PC-3 (cell line): ENCODE measurements at regions not wholly inside any gene's neighbourhood (a gene's known extent, or its start where the extent isn't known, plus 50 kb on each side); places are given as distances from the start of the nearest gene placed in this dataset.

Experiments used
- ATAC-seq: fragments of 200-7000 bp; cut with Tn5 transposase; 2 replicates; pipeline ENCODE4 v1.9.1; 2020; ENCODE audit warnings: mild to moderate bottlenecking, moderate library complexity
- BruUV-seq: library from RNA; stranded (reverse); fragments of 400-500 nt; replicated peaks from 2 replicates; lab custom pipeline; 2021; lab: Mats Ljungman, UMichigan
- CTCF ChIA-PET: fragments of 300-600 bp; sonication (Branson Sonifier 250); formaldehyde crosslinking; loops from one replicate; lab custom pipeline; 2022; ENCODE audit warnings: antibody characterized with exemption; lab: Charles Lee
- POLR2A ChIA-PET: fragments of 300-600 bp; sonication (Branson Sonifier 250); formaldehyde crosslinking; loops from one replicate; lab custom pipeline; 2022; ENCODE audit warnings: antibody characterized with exemption; ENCODE audit not compliant: unreplicated experiment; lab: Charles Lee
- DNase-seq: peaks from one replicate; pipeline ENCODE4 v3.0.0-alpha.2; 2015
- H2AFZ ChIP-seq: fragments of 300-600 bp; sonication (generic); 2 replicates; pipeline ENCODE4 v1.6.0; 2016; ENCODE audit warnings: antibody characterized with exemption, low read length
- H3F3A ChIP-seq: fragments of 300-600 bp; sonication (generic); one replicate; pipeline ENCODE4 v1.6.0; 2017; ENCODE audit warnings: antibody characterized with exemption, low read length, control low read depth, mild to moderate bottlenecking; ENCODE audit not compliant: unreplicated experiment
- H3K27ac ChIP-seq: fragments of 300-600 bp; sonication (generic); 2 replicates; pipeline ENCODE4 v1.5.1; 2016; ENCODE audit warnings: mild to moderate bottlenecking, low read length
- H3K27me3 ChIP-seq: fragments of 300-600 bp; sonication (generic); 2 replicates; pipeline ENCODE4 v1.6.1; 2016; ENCODE audit warnings: low read length, mixed read lengths
- H3K36me3 ChIP-seq: fragments of 300-600 bp; sonication (generic); 2 replicates; pipeline ENCODE4 v1.6.1; 2016; ENCODE audit warnings: low read depth, mixed run types, low read length, mixed read lengths
- H3K4me1 ChIP-seq: fragments of 300-600 bp; sonication (generic); 2 replicates; pipeline ENCODE4 v1.5.1; 2016; ENCODE audit warnings: low read length; ENCODE audit not compliant: insufficient read depth
- H3K4me2 ChIP-seq: fragments of 300-600 bp; sonication (generic); 2 replicates; pipeline ENCODE4 v1.6.0; 2016; ENCODE audit warnings: low read length
- H3K4me3 ChIP-seq: fragments of 300-600 bp; sonication (generic); 2 replicates; pipeline ENCODE4 v1.5.1; 2016; ENCODE audit warnings: mild to moderate bottlenecking, low read length, mixed read lengths
- H3K79me2 ChIP-seq: fragments of 300-600 bp; sonication (generic); 2 replicates; pipeline ENCODE4 v1.6.1; 2017; ENCODE audit warnings: low read length, mixed read lengths
- H3K9ac ChIP-seq: fragments of 300-600 bp; sonication (generic); 2 replicates; pipeline ENCODE4 v1.6.0; 2016; ENCODE audit warnings: mild to moderate bottlenecking, low read length
- H3K9me2 ChIP-seq: fragments of 300-600 bp; sonication (generic); replicated peaks from 2 replicates; pipeline ENCODE4 v1.6.1; 2016; ENCODE audit warnings: mixed run types, low read length, mixed read lengths
- H3K9me3 ChIP-seq: fragments of 300-600 bp; sonication (generic); 2 replicates; pipeline ENCODE4 v1.6.1; 2016; ENCODE audit warnings: low read length, mixed read lengths
- H4K20me1 ChIP-seq: fragments of 300-600 bp; sonication (generic); 2 replicates; pipeline ENCODE4 v1.6.1; 2016; ENCODE audit warnings: low read length, mixed read lengths
- EZH2 ChIP-seq: fragments of 300-600 bp; sonication (generic); IDR thresholded peaks from one replicate; pipeline ENCODE4 v1.6.1; 2017; ENCODE audit warnings: antibody characterized with exemption, mild to moderate bottlenecking, low read length; ENCODE audit not compliant: unreplicated experiment
- EZH2phosphoT487 ChIP-seq: fragments of 300-600 bp; sonication (generic); IDR thresholded peaks from 2 replicates; pipeline ENCODE4 v1.6.1; 2018; ENCODE audit warnings: mild to moderate bottlenecking, antibody characterized with exemption, low read length, borderline replicate concordance
- intact Hi-C: fragments of 100-400 bp; cut with micrococcal nuclease; formaldehyde crosslinking; loops from 2 replicates; pipeline ENCODE4 v1.9.0; 2023
- TF ChIP-seq, protein P1 (sequence below): fragments of 300-600 bp; sonication (generic); conservative IDR thresholded peaks from 2 replicates; pipeline ENCODE4 v1.5.1; 2017; ENCODE audit warnings: antibody characterized with exemption, low read depth, mild to moderate bottlenecking, low read length

DNA sequence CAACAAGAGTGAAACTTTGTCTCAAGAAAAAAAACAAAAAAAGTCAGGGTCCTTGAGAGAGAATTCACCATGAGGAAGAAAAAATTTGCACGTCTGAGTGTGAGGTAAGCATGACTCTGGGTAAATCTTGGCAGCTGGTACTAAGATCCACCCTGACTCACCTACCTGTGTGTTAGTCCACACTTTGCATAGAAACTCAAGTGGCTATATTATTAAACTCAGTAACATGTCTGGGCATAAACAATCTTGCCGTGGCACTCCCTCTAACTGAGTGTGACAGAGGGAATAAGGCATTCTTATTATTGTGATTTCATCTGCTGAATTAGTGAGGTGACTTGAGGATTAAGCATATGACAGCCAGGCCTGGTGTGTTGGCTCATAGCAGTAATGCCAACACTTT is 259.4 kb upstream of the VLDLR start:
- no peak overlapping the region for H3K4me3 ChIP-seq
- BruUV-seq = no TSS peak
- no peaks in the 10 kb centered on the region for H3F3A ChIP-seq
- no peaks in the 10 kb centered on the region for H3K9me2 ChIP-seq
- TF ChIP-seq, protein P1, sequence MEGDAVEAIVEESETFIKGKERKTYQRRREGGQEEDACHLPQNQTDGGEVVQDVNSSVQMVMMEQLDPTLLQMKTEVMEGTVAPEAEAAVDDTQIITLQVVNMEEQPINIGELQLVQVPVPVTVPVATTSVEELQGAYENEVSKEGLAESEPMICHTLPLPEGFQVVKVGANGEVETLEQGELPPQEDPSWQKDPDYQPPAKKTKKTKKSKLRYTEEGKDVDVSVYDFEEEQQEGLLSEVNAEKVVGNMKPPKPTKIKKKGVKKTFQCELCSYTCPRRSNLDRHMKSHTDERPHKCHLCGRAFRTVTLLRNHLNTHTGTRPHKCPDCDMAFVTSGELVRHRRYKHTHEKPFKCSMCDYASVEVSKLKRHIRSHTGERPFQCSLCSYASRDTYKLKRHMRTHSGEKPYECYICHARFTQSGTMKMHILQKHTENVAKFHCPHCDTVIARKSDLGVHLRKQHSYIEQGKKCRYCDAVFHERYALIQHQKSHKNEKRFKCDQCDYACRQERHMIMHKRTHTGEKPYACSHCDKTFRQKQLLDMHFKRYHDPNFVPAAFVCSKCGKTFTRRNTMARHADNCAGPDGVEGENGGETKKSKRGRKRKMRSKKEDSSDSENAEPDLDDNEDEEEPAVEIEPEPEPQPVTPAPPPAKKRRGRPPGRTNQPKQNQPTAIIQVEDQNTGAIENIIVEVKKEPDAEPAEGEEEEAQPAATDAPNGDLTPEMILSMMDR = no peak
- TF ChIP-seq EZH2 (no peak), EZH2phosphoT487 (no peak)
- no peak for ATAC-seq
- no peak overlapping the region for H3K4me2 ChIP-seq
- intact Hi-C loops = no loop called here
- CTCF ChIA-PET = no interaction called here
- H3K79me2 ChIP-seq = no peaks in the 10 kb centered on the region
- no peak overlapping the region for H3K27ac ChIP-seq
- no peak overlapping the region for H3K9ac ChIP-seq
- 0 out of 2 replicates have a peak, but pooled peaks cover 16% of the 10 kb centered on the region for H3K27me3 ChIP-seq
- no peaks in the 10 kb centered on the region for H3K9me3 ChIP-seq
- DNase-seq = peak; percentile 24
- H4K20me1 ChIP-seq = no peaks in the 10 kb centered on the region
- H2AFZ ChIP-seq = no peak overlapping the region
- H3K4me1 ChIP-seq = no peaks in the 10 kb centered on the region
- POLR2A ChIA-PET = no interaction called here
- H3K36me3 ChIP-seq = no peaks in the 10 kb centered on the region

DNA sequence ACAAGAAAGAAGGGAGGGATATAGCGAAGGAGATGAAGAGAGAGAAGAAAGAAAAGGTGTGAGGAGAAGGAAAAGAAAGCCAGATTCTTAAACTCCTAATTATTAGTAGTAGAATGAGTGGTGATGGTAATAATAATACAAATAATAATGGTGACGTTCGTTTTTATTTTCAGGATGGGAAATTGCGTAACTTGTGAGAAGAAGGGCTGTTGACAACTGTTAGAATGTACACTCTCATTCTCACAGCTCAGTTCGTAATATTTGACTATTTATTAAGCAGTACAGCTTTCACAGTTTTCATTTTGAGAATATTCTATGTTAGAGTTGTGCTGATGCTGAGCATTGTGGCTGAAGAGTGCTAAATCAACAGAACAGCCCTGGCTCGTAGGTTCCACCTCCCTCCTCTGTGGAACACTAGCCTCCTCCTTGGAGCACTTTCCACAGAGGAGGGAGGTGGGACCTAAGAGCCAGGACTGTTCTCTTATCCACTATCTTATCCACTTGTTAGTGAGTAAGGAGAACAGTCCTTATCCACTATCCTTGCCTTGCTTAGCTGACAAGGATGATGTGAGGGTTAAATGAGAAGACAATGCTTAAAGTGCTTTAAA is 258.3 kb upstream of the VLDLR start:
- H3K4me2 ChIP-seq = no peak overlapping the region
- ChIA-PET CTCF (no interaction called here), POLR2A (no interaction called here)
- no peaks in the 10 kb centered on the region for H3K9me3 ChIP-seq
- DNase-seq (no peak), ATAC-seq (no peak)
- TF ChIP-seq EZH2phosphoT487 = no peak
- no peaks in the 10 kb centered on the region for H3K9me2 ChIP-seq
- H3K4me1 ChIP-seq = no peaks in the 10 kb centered on the region
- no peaks in the 10 kb centered on the region for H4K20me1 ChIP-seq
- no peak overlapping the region for H3K27ac ChIP-seq
- H3F3A ChIP-seq = no peaks in the 10 kb centered on the region
- H3K79me2 ChIP-seq = no peaks in the 10 kb centered on the region
- no peak overlapping the region for H3K4me3 ChIP-seq
- intact Hi-C loops = no loop called here
- H3K36me3 ChIP-seq = no peaks in the 10 kb centered on the region
- no peak overlapping the region for H2AFZ ChIP-seq
- BruUV-seq = no TSS peak
- H3K27me3 ChIP-seq = 0 out of 2 replicates have a peak, but pooled peaks cover 10% of the 10 kb centered on the region
- no peak overlapping the region for H3K9ac ChIP-seq

GRCh38 chr9:2363781-2364180 is 257.8 kb upstream of the VLDLR start:
- H3K79me2 ChIP-seq = no peaks in the 10 kb centered on the region
- no peak overlapping the region for H3K9ac ChIP-seq
- H2AFZ ChIP-seq = no peak overlapping the region
- 0 out of 2 replicates have a peak, but pooled peaks cover 10% of the 10 kb centered on the region for H3K27me3 ChIP-seq
- H3K4me1 ChIP-seq = no peaks in the 10 kb centered on the region
- BruUV-seq = no TSS peak
- H3K4me2 ChIP-seq = no peak overlapping the region
- no peaks in the 10 kb centered on the region for H3K9me3 ChIP-seq
- no peaks in the 10 kb centered on the region for H4K20me1 ChIP-seq
- TF ChIP-seq, protein P1 = no peak
- TF ChIP-seq EZH2phosphoT487 (no peak), EZH2 (no peak)
- H3K4me3 ChIP-seq = no peak overlapping the region
- no peak for DNase-seq
- POLR2A ChIA-PET = no interaction called here
- CTCF ChIA-PET = no interaction called here
- no peaks in the 10 kb centered on the region for H3K36me3 ChIP-seq
- ATAC-seq = no peak
- intact Hi-C loops = no loop called here
- no peaks in the 10 kb centered on the region for H3F3A ChIP-seq
- H3K27ac ChIP-seq = no peak overlapping the region
- H3K9me2 ChIP-seq = no peaks in the 10 kb centered on the region
